Ovary (tissue), 7 donors: ENCODE measurements at regions not wholly inside any gene's neighbourhood (a gene's known extent, or its start where the extent isn't known, plus 50 kb on each side); places are given as distances from the start of the nearest gene placed in this dataset.

ENCODE experiments used
- DNase-seq, 5 donors: peaks; one replicate each; pipeline ENCODE4 v3.0.0-alpha.2; 2019 to 2020
- H3K27ac ChIP-seq, 2 donors: fragments of 200-600 bp; one replicate each; pipeline versions ENCODE4 v1.5.1 to v1.8.0; 2019 to 2022
- H3K27me3 ChIP-seq: fragments of 200-600 bp; one replicate; pipeline ENCODE4 v1.8.0; 2022
- H3K36me3 ChIP-seq: fragments of 200-600 bp; sonication (generic); one replicate; pipeline ENCODE4 v1.5.1; 2019
- H3K4me1 ChIP-seq: one replicate; pipeline ENCODE4 v1.8.1; 2013; ENCODE audit warnings: mild to moderate bottlenecking, moderate library complexity; ENCODE audit not compliant: insufficient read depth
- H3K4me3 ChIP-seq: fragments of 200-600 bp; sonication (generic); one replicate; pipeline ENCODE4 v1.5.1; 2017
- H3K9me3 ChIP-seq, 2 donors: fragments of 200-600 bp in 1 of 2; sonication (generic) in 1 of 2; one replicate each; pipeline versions ENCODE4 v1.5.1 to v1.8.1; 2013 to 2019; ENCODE audit warnings: mild to moderate bottlenecking in 1 of 2, moderate library complexity in 1 of 2
- CTCF ChIP-seq, 3 donors: fragments of 450-650 bp in 2 of 3; fragments of 200-600 bp in 1 of 3; IDR thresholded peaks; one replicate each; pipeline versions ENCODE4 v1.5.1 to v1.8.0; 2016 to 2022; ENCODE audit warnings: antibody characterized with exemption in 3 of 3, mild to moderate bottlenecking in 1 of 3
- EP300 ChIP-seq: sonication (generic); formaldehyde crosslinking; IDR thresholded peaks from one replicate; pipeline ENCODE4 v1.6.1; 2017; ENCODE audit warnings: antibody characterized with exemption
- POLR2A ChIP-seq: fragments of 450-650 bp; IDR thresholded peaks from one replicate; pipeline ENCODE4 v1.6.1; 2017; ENCODE audit warnings: antibody characterized with exemption, mild to moderate bottlenecking, moderate library complexity
- WGBS, 3 donors: extraction: QIAGEN DNeasy Blood & Tissue Kit in 1 of 3; methylation state at CpG; one replicate each; pipeline versions ENCODE4 v1.1.5 to v1.1.7; 2013 to 2017; 5-methylcytosine and 5-hydroxymethylcytosine counted together
- intact Hi-C, 4 donors: fragments of 100-400 bp; cut with DNase I; formaldehyde crosslinking; loops; one replicate each; pipeline versions ENCODE4 v1.11.0 to v1.15.1; 2022 to 2023
- donor health status: DM: no; HTN: no; CAD: no; lungs with moderate emphysema.
- donor health status: DM: no; HTN: no; CAD: no.
- donor health status: Bipolar disorder and iron deficiency.
- donor health status: DM: no; HTN: no; CAD: no.
- donor health status: DM: yes; HTN: yes; CAD: no.

GRCh38 chr5:123949807-123950340 is 437.9 kb downstream of the CSNK1G3 start:
- no peak for DNase-seq
- no peak overlapping the region for H3K4me3 ChIP-seq
- no peak overlapping the region for H3K27ac ChIP-seq
- H3K4me1 ChIP-seq, result no peaks in the 10 kb centered on the region
- no peaks in the 10 kb centered on the region for H3K27me3 ChIP-seq
- intact Hi-C loops, result no loop called here
- H3K9me3 ChIP-seq, result no peaks in the 10 kb centered on the region
- TF ChIP-seq POLR2A (no peak), EP300 (no peak)
- no peaks in the 10 kb centered on the region for H3K36me3 ChIP-seq
- 91 to 97% (median 96%) methylated on average over 6 of the region's 6 CpGs for WGBS, 3 donors

GRCh38 chr5:123949043-123949804 is 437.2 kb downstream of the CSNK1G3 start:
- intact Hi-C loops, result no loop called here
- Histone ChIP-seq H3K36me3 (no peaks in the 10 kb centered on the region), H3K27ac (no peak overlapping the region), H3K4me1 (no peaks in the 10 kb centered on the region), H3K4me3 (no peak overlapping the region), H3K9me3 (no peaks in the 10 kb centered on the region), H3K27me3 (no peaks in the 10 kb centered on the region)
- TF ChIP-seq CTCF (IDR thresholded peaks at IDR 0.05) (no peak), EP300 (no peak), POLR2A (no peak)
- peak in 1 of 5 donors; percentile 7 for DNase-seq
- 96 to 97% (median 97%) methylated on average over 28 to 32 of the region's 32 CpGs for WGBS, 3 donors

GRCh38 chr5:123947797-123948196 is 435.8 kb downstream of the CSNK1G3 start:
- no peak overlapping the region for H3K27ac ChIP-seq
- intact Hi-C loops, result no loop called here
- WGBS, 3 donors, result 67 to 79% (median 71%) methylated on average over 2 of the region's 2 CpGs
- H3K4me3 ChIP-seq, result no peak overlapping the region
- H3K9me3 ChIP-seq, result no peaks in the 10 kb centered on the region
- TF ChIP-seq CTCF (IDR thresholded peaks at IDR 0.05), result no peak
- no peak for TF ChIP-seq POLR2A
- TF ChIP-seq EP300, result no peak
- DNase-seq, result no peak
- no peaks in the 10 kb centered on the region for H3K4me1 ChIP-seq
- H3K36me3 ChIP-seq, result no peaks in the 10 kb centered on the region
- no peaks in the 10 kb centered on the region for H3K27me3 ChIP-seq

- Histone ChIP-seq H3K36me3 (no peaks in the 10 kb centered on the region), H3K9me3 (peaks cover 0 to 3% of the 10 kb centered on the region in 2 donors), H3K4me1 (no peaks in the 10 kb centered on the region), H3K27ac (no peak overlapping the region), H3K4me3 (no peak overlapping the region), H3K27me3 (no peaks in the 10 kb centered on the region)
- 82 to 84% (median 82%) methylated on average over 1 of the region's 1 CpG for WGBS, 3 donors
- intact Hi-C loops, result no loop called here
- TF ChIP-seq POLR2A (no peak), EP300 (no peak), CTCF (IDR thresholded peaks at IDR 0.05) (no peak)
- DNase-seq, result no peak
Observed at GRCh38 chr5:123945548-123945947, 433.6 kb downstream of the CSNK1G3 start.

GRCh38 chr5:123943151-123943550 is 431.2 kb downstream of the CSNK1G3 start:
- Histone ChIP-seq H3K36me3 (no peaks in the 10 kb centered on the region), H3K4me1 (no peaks in the 10 kb centered on the region), H3K4me3 (no peak overlapping the region), H3K9me3 (peaks cover 0 to 3% of the 10 kb centered on the region in 2 donors), H3K27me3 (no peaks in the 10 kb centered on the region), H3K27ac (no peak overlapping the region)
- intact Hi-C loops, result no loop called here
- no peak for DNase-seq
- no peak for TF ChIP-seq EP300
- no peak for TF ChIP-seq POLR2A
- TF ChIP-seq CTCF (IDR thresholded peaks at IDR 0.05), result no peak
